Kidney glomerular epithelial cell (primary cell): ENCODE measurements at regions not wholly inside any gene's neighbourhood (a gene's known extent, or its start where the extent isn't known, plus 50 kb on each side); places are given as distances from the start of the nearest gene placed in this dataset.

Experiments used
- DNase-seq: peaks from one replicate; lab custom pipeline; 2025; lab: John Stamatoyannopoulos, UW

DNA sequence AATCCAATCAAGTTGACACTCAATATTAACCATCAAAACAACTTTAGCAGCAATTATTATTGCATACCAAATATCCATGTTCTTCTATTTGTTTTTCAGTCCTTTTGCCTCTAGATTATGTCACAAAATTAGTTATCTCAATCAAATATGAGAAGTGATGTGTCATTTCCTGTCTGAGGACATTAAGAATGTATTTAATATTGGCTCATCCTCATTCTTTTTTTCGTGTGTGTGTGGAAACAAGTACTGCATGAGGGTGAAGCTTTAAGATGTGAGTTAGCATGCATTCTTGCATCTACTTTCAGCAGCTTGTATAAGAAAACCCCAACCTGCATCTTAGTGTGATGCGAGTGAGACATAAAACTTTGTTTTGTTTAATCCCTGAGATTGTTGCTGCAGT is 301.4 kb downstream of the GRIA2 start:
- DNase-seq = no peak

DNA sequence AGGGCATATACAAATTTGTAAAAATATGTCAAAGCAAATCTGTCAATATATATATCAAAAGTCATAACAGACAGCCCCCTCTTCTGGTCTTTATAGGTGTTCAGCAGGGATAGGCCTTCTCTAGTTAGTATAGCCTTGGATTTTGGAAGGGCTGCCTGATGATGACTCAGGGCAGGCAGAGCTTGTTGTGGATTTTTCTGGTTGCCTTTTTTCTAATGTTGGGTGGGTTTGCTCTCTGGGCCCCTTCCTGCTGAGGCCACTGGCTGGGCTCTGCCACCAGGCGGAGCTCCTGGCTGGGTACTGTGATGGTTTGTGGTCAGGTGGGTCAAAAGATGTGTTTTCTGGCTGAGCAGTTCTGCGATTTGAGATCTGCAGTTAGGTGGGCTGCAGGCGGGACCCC is 294.2 kb downstream of the GRIA2 start:
- no peak for DNase-seq

DNA sequence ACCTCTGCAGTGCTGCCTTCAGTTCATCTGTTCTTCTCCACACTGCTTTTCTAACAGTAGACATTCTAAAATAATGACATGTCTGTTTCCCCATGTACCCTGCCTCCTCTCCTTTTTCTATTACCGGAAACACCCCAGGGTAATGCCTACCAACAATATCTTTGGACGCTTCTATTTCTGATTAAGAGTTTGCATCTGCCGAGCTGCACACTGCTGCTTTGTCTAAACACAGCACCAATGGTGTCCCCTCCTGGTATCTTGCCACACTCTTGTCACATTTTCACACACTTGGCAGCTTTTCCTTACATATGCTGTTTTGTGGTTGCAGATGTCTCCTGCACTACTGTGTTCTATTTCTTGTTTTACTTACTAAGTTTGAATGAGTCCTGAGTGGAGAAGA is 288.8 kb downstream of the GRIA2 start:
- DNase-seq = no peak

GRCh38 chr4:157502656-157503055 is 282.1 kb downstream of the GRIA2 start:
- no peak for DNase-seq

DNA sequence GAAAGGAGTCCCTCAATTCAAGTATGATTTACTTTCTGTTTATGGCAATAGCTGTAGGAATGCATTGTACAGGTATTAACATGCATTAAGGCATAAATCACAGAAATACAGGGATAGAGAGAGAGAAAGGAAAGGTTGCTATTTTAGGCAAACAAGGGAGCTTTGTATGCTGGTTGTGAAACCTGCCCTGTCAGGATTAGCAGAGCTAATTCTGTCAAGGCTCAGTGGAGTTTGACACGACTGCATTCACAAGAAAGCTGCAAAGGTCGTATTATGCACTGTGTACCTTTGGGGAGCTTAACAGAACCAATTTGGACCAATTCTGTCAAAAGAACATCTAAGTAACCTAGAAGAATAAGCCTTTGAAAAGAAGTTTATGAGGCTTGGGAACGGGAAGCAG is 239.3 kb downstream of the GRIA2 start:
- no peak for DNase-seq

- DNase-seq = no peak
Observed at GRCh38 chr4:157447195-157447594, 226.7 kb downstream of the GRIA2 start.

- DNase-seq = no peak
Observed at GRCh38 chr4:157444014-157444413, 223.5 kb downstream of the GRIA2 start.

DNA sequence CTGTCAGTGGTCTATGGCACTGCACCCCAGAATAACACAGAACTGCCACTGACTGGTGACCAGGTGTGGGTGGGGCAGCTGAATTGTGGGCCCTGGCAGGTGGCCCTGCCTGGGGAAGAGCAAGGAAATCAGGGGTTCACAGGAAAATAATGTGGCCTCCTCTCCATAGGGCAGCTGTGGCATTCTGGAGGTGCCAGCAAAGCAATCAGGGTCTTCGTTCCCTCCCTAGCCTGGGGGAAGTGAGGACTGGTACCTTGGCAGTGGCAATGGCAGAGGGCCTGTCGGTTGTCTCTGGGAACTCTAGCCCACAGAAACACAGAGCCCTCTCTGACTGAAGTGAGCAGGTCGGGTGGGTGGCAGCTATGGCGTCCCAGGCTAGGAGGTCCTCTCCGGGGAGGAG is 223.0 kb downstream of the GRIA2 start:
- DNase-seq = no peak

GRCh38 chr4:157425897-157426296 is 205.4 kb downstream of the GRIA2 start:
- DNase-seq = no peak

- DNase-seq = no peak
Observed at GRCh38 chr4:157423526-157424020, 203.0 kb downstream of the GRIA2 start.

DNA sequence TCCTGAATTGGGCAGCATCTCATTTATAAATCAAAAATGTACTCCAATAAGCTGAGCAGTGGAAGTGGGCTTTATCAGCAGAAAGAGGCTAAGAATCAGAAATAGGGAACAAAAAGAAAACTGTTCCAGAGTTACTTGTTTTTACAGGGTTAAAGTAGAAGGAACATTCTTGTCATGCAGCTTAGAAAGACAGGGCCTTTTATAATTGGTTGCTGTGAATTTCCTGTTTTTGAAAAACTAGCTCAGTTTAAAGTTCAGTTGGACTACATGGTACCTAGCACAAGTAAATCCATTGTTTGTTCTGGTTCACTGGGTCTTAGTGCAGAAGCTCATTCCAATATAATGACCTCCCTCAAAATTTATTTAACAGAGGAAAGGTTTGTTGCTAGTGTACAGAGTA is 200.8 kb downstream of the GRIA2 start:
- DNase-seq = peak; percentile 3
